ENCODE measurements at regions not wholly inside any gene's neighbourhood (a gene's known extent, or its start where the extent isn't known, plus 50 kb on each side); places are given as distances from the start of the nearest gene placed in this dataset.

DNA sequence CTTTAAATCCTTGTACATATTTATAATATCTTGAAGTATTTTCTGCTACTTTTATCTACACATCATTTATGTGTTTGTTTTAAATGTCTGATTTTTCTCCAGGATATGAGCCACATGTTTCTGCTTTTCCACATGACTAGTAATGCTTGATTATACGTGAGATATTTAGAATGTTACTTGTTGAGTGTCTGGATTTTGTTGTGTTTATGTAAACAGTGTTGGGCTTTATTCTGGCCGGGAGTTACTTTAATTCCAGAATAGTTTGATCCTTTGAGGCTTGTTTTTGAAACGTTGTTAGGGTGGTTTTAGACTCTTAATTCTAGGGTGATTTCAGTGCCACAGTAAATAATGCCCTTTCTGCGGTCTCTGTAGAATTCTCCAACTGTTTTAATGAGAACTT lies 252.9 kb downstream of the BLID start:
- TF ChIP-seq, protein P1, sequence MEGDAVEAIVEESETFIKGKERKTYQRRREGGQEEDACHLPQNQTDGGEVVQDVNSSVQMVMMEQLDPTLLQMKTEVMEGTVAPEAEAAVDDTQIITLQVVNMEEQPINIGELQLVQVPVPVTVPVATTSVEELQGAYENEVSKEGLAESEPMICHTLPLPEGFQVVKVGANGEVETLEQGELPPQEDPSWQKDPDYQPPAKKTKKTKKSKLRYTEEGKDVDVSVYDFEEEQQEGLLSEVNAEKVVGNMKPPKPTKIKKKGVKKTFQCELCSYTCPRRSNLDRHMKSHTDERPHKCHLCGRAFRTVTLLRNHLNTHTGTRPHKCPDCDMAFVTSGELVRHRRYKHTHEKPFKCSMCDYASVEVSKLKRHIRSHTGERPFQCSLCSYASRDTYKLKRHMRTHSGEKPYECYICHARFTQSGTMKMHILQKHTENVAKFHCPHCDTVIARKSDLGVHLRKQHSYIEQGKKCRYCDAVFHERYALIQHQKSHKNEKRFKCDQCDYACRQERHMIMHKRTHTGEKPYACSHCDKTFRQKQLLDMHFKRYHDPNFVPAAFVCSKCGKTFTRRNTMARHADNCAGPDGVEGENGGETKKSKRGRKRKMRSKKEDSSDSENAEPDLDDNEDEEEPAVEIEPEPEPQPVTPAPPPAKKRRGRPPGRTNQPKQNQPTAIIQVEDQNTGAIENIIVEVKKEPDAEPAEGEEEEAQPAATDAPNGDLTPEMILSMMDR (IDR thresholded peaks at IDR 0.05; ENCODE audit: insufficient read depth, low read length, poor library complexity, severe bottlenecking): no peak
- no peak for TF ChIP-seq EZH2phosphoT487 (conservative IDR thresholded peaks at IDR 0.05; ENCODE audit: low read length)

Data from SU-DHL-6 (cell line).